SJCRH30 (cell line): ENCODE measurements at regions not wholly inside any gene's neighbourhood (a gene's known extent, or its start where the extent isn't known, plus 50 kb on each side); places are given as distances from the start of the nearest gene placed in this dataset.
A peak's percentile ranks its signal among the peaks of the same experiment; 100 is the strongest.

Experiments used
- DNase-seq, 2 experiments: peaks; one replicate each; pipeline ENCODE4 v3.0.0-alpha.2; 2015 to 2020
- H3K27ac ChIP-seq: fragments of 250-450 bp; sonication (Bioruptor Pico); 2 replicates; pipeline ENCODE4 v1.5.1; 2020; ENCODE audit warnings: mild to moderate bottlenecking, moderate library complexity
- H3K27me3 ChIP-seq: fragments of 250-450 bp; sonication (Bioruptor Pico); 2 replicates; pipeline ENCODE4 v1.5.1; 2020; ENCODE audit warnings: mild to moderate bottlenecking, moderate library complexity
- H3K36me3 ChIP-seq: fragments of 250-450 bp; sonication (Bioruptor Pico); 2 replicates; pipeline ENCODE4 v1.5.1; 2020; ENCODE audit warnings: mild to moderate bottlenecking, moderate library complexity
- H3K4me1 ChIP-seq: fragments of 250-450 bp; sonication (Bioruptor Pico); 2 replicates; pipeline ENCODE4 v1.5.1; 2020; ENCODE audit warnings: mild to moderate bottlenecking, moderate library complexity
- H3K4me3 ChIP-seq: fragments of 250-450 bp; sonication (Bioruptor Pico); 2 replicates; pipeline ENCODE4 v1.5.1; 2020; ENCODE audit warnings: mild to moderate bottlenecking, moderate library complexity
- H3K9me3 ChIP-seq: fragments of 250-450 bp; sonication (Bioruptor Pico); replicated peaks from 2 replicates; pipeline ENCODE4 v1.5.1; 2020; ENCODE audit warnings: mild to moderate bottlenecking, moderate library complexity

GRCh38 chr6:40323881-40324634, 263.1 kb downstream of the LRFN2 start:
- DNase-seq: no peak
- H3K27me3 ChIP-seq: no peaks in the 10 kb centered on the region
- no peak overlapping the region for H3K27ac ChIP-seq
- no peak overlapping the region for H3K4me3 ChIP-seq
- H3K36me3 ChIP-seq: no peaks in the 10 kb centered on the region
- H3K9me3 ChIP-seq: no peaks in the 10 kb centered on the region
- peaks cover 7% of the 10 kb centered on the region; the same call in 1 of the 2 replicates for H3K4me1 ChIP-seq

GRCh38 chr6:40322336-40322735, 264.8 kb downstream of the LRFN2 start:
- Histone ChIP-seq H3K27me3 (no peaks in the 10 kb centered on the region), H3K9me3 (no peaks in the 10 kb centered on the region), H3K36me3 (no peaks in the 10 kb centered on the region), H3K4me1 (peaks cover 7% of the 10 kb centered on the region; the same call in 1 of the 2 replicates), H3K27ac (no peak overlapping the region), H3K4me3 (no peak overlapping the region)
- DNase-seq: no peak

GRCh38 chr6:40321616-40322015, 265.5 kb downstream of the LRFN2 start:
- no peak for DNase-seq
- no peaks in the 10 kb centered on the region for H3K9me3 ChIP-seq

GRCh38 chr6:40320947-40321346, 266.2 kb downstream of the LRFN2 start:
- no peak for DNase-seq
- Histone ChIP-seq H3K27me3 (no peaks in the 10 kb centered on the region), H3K27ac (no peak overlapping the region), H3K4me1 (no peaks in the 10 kb centered on the region), H3K4me3 (no peak overlapping the region), H3K9me3 (no peaks in the 10 kb centered on the region), H3K36me3 (no peaks in the 10 kb centered on the region)

More at GRCh38 chr6:40321616-40322015, 265.5 kb downstream of the LRFN2 start:
- Histone ChIP-seq H3K4me1 (peaks cover 1% of the 10 kb centered on the region; the same call in 1 of the 2 replicates), H3K4me3 (no peak overlapping the region), H3K27me3 (no peaks in the 10 kb centered on the region), H3K36me3 (no peaks in the 10 kb centered on the region), H3K27ac (no peak overlapping the region)

GRCh38 chr6:40320441-40320840, 266.7 kb downstream of the LRFN2 start:
- DNase-seq: no peak
- no peaks in the 10 kb centered on the region for H3K9me3 ChIP-seq
- no peaks in the 10 kb centered on the region for H3K36me3 ChIP-seq
- H3K4me1 ChIP-seq: peaks cover under 1% of the 10 kb centered on the region; the same call in 1 of the 2 replicates
- H3K27ac ChIP-seq: no peak overlapping the region
- no peaks in the 10 kb centered on the region for H3K27me3 ChIP-seq
- H3K4me3 ChIP-seq: no peak overlapping the region

GRCh38 chr6:40319124-40319523, 268.0 kb downstream of the LRFN2 start:
- Histone ChIP-seq H3K27ac (no peak overlapping the region), H3K4me3 (no peak overlapping the region), H3K4me1 (peaks cover 7% of the 10 kb centered on the region), H3K27me3 (no peaks in the 10 kb centered on the region), H3K9me3 (no peaks in the 10 kb centered on the region), H3K36me3 (no peaks in the 10 kb centered on the region)
- DNase-seq: no peak

- H3K4me3 ChIP-seq: no peak overlapping the region
- H3K9me3 ChIP-seq: no peaks in the 10 kb centered on the region
- no peaks in the 10 kb centered on the region for H3K27me3 ChIP-seq
- DNase-seq: peak; percentile 30 to 45
- peaks cover 7% of the 10 kb centered on the region for H3K4me1 ChIP-seq
- H3K36me3 ChIP-seq: no peaks in the 10 kb centered on the region
- H3K27ac ChIP-seq: no peak overlapping the region
Observed at GRCh38 chr6:40315060-40315459, 272.1 kb downstream of the LRFN2 start.

GRCh38 chr6:40313582-40313981, 273.6 kb downstream of the LRFN2 start:
- Histone ChIP-seq H3K27me3 (no peaks in the 10 kb centered on the region), H3K4me1 (peaks cover 7% of the 10 kb centered on the region), H3K36me3 (no peaks in the 10 kb centered on the region), H3K4me3 (no peak overlapping the region), H3K27ac (no peak overlapping the region), H3K9me3 (no peaks in the 10 kb centered on the region)
- no peak for DNase-seq

- Histone ChIP-seq H3K4me1 (peaks cover 7% of the 10 kb centered on the region), H3K4me3 (no peak overlapping the region), H3K27ac (no peak overlapping the region), H3K36me3 (no peaks in the 10 kb centered on the region), H3K9me3 (no peaks in the 10 kb centered on the region), H3K27me3 (no peaks in the 10 kb centered on the region)
- no peak for DNase-seq
Observed at GRCh38 chr6:40312213-40313015, 274.8 kb downstream of the LRFN2 start.

GRCh38 chr6:40308533-40309306, 278.4 kb downstream of the LRFN2 start:
- no peak overlapping the region for H3K27ac ChIP-seq
- H3K27me3 ChIP-seq: no peaks in the 10 kb centered on the region
- no peaks in the 10 kb centered on the region for H3K36me3 ChIP-seq
- DNase-seq: peak; percentile 52 to 76
- H3K9me3 ChIP-seq: no peaks in the 10 kb centered on the region
- no peak overlapping the region for H3K4me3 ChIP-seq
- no peaks in the 10 kb centered on the region for H3K4me1 ChIP-seq

- no peak overlapping the region for H3K27ac ChIP-seq
- no peaks in the 10 kb centered on the region for H3K36me3 ChIP-seq
- H3K27me3 ChIP-seq: no peaks in the 10 kb centered on the region
- no peaks in the 10 kb centered on the region for H3K4me1 ChIP-seq
- H3K9me3 ChIP-seq: no peaks in the 10 kb centered on the region
- H3K4me3 ChIP-seq: no peak overlapping the region
- no peak for DNase-seq
Observed at GRCh38 chr6:40307712-40308111, 279.5 kb downstream of the LRFN2 start.

GRCh38 chr6:40302856-40303454, 284.2 kb downstream of the LRFN2 start:
- Histone ChIP-seq H3K27ac (no peak overlapping the region), H3K4me1 (no peaks in the 10 kb centered on the region), H3K4me3 (no peak overlapping the region), H3K9me3 (no peaks in the 10 kb centered on the region), H3K27me3 (no peaks in the 10 kb centered on the region), H3K36me3 (no peaks in the 10 kb centered on the region)
- no peak for DNase-seq

- no peaks in the 10 kb centered on the region for H3K36me3 ChIP-seq
- DNase-seq: no peak
- H3K4me1 ChIP-seq: no peaks in the 10 kb centered on the region
- H3K4me3 ChIP-seq: no peak overlapping the region
- no peaks in the 10 kb centered on the region for H3K9me3 ChIP-seq
- no peak overlapping the region for H3K27ac ChIP-seq
- no peaks in the 10 kb centered on the region for H3K27me3 ChIP-seq
Observed at GRCh38 chr6:40299681-40300080, 287.5 kb downstream of the LRFN2 start.

- Histone ChIP-seq H3K27ac (no peak overlapping the region), H3K4me3 (no peak overlapping the region), H3K27me3 (no peaks in the 10 kb centered on the region), H3K36me3 (no peaks in the 10 kb centered on the region), H3K9me3 (no peaks in the 10 kb centered on the region), H3K4me1 (no peaks in the 10 kb centered on the region)
- no peak for DNase-seq
Observed at GRCh38 chr6:40298207-40298606, 289.0 kb downstream of the LRFN2 start.
